C1 segment of cervical spinal cord (tissue), 14 donors: ENCODE measurements at regions not wholly inside any gene's neighbourhood (a gene's known extent, or its start where the extent isn't known, plus 50 kb on each side); places are given as distances from the start of the nearest gene placed in this dataset.

ENCODE experiments used
- DNase-seq, 14 donors: peaks; one replicate each; lab custom pipeline; 2025; lab: John Stamatoyannopoulos, UW

DNA sequence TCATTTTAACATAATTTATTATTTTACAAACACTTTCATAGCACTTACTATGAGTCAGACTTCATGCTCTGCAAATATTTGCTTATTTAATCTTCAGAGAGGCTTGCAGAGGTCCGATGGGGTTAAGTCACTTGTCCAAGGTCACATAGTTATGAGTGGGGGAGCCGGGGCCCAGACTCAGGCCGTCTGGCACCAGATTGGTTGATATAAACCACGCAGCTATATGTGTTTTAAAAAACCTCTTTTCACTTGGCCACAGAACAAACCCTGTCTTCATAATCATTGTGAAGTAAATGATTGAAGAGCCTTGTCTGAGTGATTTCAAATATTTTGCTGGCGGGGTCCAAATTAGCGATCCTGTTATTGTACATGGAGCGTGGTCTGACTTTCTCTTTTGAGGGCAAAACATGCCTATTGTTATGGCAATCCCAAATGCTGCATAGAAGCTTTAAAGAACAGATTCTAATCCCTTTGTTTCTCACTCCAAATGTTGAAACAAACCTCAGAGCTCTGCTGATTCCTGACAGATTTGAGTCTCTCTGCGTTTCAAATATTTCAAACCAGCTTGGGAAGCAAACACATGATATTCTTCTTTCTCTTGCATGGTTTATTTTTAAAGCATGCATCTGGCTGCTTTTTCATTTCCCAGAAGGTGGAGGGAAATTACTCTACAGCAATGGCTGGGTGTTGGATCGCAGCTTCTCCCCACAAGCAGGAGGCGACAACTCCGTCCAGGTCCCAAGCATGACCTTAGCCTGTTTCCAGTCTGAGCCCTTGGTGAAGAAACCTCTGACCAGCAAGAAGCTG is 142.4 kb downstream of the DDX1 start:
- no peak for DNase-seq

DNA sequence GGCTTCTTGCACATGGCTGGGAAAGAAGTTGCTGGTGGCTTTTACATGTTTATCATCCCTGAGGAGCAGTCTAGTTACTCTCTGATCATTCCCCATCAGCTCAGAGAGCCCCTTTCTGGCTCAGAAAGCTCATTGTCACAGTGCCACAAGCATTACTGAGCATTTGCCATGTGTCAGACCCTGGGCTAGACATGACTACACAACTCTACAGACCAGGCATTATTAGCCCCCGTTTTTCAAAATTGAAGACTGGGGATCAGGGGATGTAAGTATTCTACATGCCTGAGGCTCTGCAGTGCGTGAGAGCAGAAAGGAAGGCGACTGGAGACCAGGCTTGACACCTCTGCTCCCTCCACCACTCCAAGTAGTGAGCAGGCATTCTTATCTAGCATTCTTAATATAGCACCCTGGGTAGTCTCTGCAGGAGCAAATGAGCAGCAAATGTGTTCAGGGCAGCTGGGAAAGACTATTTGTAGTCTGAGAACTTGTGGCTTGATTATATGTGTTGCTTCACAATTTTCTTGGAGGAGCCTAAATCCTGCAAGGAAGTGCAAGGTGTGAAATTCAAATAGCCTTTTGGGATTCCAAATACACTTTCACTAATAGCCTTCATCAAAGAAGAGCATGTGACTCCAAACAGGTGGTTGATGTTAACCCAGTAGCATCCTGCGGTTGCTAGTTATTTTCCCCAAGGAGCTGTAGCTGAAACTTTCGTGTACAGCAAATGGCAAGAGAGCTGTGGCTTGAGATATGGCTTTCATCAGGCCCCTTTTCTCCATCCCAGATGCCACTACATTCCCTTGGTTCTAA is 143.2 kb downstream of the DDX1 start:
- no peak for DNase-seq

DNA sequence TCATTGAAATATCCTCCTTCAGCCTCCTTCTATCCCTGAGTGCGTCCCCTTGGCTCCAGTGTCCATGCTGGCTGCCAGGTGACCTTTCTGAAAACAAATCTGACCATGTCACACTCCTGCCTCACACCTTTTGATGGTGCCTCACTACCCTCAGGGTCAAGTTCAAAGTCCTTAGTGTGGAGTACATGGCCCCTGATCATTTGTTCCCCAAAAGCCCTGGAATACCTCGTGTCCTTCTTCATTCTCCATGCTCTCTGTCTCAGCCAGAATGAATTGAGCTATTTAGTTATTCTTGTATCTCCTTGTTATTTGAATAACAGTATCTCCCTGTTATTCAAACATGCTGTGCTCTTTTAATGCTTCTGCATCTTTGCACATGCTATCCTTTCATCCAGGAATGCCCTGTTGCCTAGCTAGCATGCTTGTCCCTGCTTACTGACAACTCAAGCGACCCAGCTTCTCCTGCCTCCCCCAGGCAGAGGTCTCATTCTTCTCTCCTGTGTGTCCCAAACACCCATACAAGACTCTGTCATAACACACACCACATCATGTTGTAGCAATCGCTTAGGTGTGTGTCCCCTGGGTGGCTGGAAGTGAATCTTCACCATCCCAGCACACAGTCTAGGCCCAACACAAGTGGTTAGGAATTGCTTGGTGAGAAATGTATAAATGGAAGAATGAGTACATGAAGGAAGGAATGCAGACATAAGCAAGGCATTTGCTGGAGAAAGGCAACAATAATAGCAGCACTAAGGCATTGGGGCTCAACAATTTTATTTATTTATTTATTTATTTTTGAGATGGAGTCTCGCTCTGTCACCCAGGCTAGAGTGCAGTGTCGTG is 144.0 kb downstream of the DDX1 start:
- DNase-seq = no peak

DNA sequence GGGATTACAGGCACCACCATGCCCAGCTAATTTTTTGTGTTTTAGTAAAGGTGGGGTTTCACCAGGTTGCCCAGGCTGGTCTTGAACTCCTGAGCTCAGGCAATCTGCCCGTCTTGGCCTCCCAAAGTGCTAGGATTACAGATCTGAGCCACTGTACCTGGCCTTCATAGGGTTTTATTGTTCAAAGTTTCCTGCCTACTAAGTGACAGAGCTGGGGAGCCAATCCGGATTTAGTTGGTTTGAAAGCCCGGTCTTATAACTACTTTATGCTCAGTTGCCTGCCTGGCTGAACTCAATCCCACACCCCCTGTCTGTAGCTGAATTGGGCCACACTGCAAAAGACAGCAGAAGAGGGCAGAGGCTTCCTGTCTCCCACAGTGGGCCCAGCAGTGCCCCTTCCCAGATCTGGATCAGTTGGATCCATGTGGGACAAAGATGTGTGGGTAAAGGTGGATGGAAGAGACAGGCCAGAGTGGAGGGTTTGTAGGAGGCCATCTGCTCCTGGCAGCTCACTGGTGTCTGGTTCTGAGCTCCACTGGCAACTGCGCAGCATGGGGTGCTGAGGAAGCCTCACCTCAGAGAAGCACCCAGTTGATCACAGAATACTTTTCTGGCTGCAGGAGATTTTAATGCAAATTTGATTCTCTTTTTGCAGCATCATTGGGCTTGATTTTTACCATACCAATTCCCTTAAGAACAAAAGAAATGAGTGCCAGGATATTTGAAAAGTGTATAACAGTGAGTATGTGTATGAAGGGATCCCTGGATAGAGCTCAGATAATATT is 144.9 kb downstream of the DDX1 start:
- no peak for DNase-seq

DNA sequence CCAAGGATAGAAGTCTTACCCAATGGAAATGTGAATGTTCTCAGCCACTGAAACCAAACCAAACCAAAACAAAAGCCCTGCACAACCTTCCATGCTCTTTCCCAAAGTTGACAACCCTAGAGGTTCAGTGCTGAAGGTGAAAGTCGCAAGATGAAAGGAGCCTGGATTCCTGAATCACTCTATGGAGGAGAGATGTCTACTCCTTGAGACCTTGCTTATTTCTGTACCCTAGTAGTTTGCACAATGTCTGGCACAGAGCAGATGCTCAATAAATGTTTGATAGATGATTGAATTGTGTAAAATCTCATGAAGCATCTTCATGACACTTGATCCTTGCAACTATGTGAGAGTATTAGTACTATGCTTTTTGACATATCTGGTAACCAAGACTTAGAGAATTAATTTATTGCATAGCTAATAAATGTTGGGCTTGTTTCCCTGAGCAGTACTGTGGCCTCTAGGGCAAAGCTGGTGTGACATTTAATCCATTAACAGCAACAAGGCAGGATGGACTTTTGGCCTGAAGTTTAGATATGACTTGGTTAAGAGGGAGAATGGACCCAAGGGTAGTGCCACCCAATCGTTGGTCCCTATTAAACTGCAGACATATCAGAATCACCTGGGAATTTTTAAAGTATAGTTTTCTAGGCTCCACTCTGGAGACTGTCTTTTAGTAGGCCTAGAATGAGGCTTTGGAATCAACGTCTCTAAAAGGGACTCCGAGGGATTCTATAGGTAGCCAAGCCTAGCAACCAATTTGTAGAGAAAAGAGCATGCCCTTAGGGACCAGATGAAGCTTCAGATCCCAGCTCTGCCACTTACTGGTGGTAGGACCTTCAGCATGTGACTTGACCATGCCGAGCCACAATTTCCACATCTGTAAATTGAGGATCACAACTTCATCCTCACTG is 145.9 kb downstream of the DDX1 start:
- no peak for DNase-seq

DNA sequence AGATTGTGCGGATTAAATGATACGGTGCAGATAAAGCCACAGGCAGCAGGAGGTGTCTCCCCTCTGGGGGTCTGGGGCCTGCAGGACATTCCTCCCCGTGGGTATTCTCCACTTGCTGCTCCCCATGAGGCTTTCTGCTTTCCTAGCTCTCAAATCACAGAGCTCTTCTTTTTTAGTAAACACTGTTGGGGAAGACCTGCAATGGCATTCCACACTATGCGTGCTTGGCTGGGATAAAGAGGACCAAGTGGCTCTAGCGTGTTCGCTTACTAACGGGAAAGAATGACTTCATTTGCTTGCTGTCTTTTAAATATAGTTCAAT is 146.5 kb downstream of the DDX1 start:
- DNase-seq = no peak

DNA sequence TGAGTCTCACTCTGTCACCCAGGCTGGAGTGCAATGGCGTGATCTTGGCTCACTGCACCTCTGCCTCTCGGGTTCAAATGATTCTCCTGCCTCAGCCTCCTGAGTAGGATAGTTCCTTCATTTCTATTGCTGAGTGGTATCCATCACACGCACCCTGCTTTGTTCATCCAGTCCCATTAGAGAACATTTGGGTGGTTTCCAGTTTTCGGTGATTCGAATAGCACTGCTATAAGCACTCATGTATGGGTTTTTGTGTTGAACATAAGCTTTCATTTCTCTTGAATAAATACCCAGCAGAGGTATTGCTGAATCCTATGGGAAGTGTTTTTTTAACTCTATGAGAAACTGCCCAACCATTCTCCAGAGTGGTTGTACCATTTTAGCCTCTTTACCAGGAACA is 147.3 kb downstream of the DDX1 start:
- no peak for DNase-seq

DNA sequence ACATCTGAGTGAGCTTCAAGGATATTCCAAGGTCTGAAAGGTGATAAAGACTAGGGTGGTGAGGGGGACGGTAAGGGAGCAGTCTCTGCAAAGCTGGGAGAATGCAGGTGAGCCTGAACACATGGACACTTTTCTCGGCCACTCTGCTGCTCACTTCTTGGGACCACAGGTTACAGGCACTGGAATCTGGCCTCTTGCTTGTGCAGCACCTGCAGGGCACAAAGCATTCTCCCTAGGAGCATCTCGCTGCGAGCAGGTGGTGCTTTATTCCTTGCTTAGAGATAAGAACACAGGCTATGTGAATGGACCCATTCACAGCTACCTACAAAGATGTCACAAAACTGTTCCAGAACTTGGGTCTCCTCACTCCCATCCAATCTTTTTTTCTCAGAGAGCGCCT is 153.2 kb downstream of the DDX1 start:
- DNase-seq = no peak

DNA sequence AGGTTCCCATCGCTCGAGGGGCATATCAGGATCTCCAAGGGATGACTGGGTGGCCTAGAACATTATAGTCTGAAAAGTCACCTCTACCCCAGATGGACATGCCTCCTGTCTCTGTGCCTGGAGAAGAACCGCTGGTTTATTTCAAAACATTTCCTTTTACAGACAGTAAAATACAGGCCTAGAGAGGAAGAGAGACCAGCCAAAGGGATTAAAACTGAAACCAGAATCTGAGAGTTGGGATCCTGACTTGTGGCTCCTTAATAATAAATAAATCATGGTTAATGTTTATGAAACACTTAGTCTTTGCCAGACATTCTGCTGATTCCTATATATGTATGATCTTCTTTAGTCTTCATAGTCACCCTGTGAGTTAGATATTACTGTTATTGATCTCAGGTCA is 153.7 kb downstream of the DDX1 start:
- DNase-seq = no peak

DNA sequence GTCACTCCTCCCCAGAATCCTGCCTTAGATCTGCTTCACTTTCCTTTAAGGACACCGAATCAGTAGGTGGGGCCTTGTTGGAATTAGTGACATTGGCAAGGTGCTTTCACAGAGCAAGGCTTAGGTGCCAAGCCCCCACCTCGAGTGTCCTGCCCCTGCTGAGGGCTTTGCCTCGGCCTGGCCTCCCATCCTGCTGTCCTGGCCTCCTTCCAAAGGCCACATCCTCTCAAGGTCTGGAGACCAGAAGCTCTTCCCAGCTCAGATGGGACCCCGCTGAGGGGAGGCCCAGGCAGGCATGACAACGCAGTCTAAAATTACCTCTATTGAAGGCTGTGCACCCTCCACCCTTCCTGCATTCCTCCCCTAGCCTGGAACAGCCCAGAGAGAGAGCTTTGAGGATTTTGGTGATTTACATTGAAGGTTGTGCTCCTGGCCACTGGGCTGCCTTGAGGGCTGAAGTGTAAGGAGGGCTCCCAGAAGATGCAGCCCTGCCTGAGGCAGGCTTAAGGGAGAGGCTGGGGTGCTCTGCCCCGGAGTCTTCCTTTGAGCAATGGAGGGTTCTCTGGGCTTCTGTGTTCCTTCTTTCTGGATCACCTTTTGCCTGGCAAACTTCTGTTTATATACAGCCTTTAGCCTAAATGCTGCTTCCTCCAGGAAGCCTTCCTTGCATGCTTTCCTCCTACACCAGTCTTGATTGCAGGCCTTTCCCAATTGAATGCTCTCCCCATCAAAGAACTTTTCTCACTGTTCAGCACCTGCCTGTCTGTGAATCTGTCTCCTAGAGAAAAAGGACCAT is 154.4 kb downstream of the DDX1 start:
- no peak for DNase-seq

DNA sequence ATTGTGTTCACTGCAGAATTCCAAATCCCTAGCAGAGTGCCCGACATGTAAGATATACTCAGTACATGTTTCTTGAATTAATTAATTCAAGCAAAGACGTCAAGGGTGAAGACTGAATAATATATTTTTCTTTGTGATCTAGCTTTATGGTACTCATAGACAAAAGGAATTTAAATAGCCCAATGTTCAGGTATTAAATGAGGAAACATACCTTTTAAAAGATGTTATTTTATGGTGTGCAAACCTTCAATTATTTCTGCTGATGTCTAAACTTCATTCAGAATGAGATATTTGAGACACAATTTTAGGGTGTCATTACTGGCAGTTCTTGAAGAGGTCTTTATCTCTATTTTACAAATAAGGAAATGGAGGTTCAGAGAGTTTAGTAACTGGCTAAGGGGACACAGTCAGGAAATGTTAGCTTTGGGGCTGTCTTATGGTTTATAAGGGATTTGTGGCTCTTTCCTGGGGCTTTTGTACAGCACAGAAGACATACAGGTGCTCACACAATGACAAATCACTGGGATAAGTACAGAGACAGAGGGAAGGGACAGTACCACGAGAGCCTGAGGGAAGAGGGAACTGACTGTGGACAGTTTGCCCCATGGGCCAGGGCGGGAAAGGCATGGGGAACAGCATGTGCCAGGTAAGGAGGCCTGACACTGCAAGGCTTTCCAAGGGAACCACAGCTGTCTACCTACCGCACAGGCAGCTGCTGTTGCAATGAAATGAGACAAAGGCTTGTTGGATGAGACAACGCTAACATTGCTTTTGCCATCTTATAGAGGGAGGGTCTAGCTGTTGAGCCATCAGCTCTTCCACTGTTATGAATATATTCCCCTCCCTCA is 155.3 kb downstream of the DDX1 start:
- DNase-seq = no peak

DNA sequence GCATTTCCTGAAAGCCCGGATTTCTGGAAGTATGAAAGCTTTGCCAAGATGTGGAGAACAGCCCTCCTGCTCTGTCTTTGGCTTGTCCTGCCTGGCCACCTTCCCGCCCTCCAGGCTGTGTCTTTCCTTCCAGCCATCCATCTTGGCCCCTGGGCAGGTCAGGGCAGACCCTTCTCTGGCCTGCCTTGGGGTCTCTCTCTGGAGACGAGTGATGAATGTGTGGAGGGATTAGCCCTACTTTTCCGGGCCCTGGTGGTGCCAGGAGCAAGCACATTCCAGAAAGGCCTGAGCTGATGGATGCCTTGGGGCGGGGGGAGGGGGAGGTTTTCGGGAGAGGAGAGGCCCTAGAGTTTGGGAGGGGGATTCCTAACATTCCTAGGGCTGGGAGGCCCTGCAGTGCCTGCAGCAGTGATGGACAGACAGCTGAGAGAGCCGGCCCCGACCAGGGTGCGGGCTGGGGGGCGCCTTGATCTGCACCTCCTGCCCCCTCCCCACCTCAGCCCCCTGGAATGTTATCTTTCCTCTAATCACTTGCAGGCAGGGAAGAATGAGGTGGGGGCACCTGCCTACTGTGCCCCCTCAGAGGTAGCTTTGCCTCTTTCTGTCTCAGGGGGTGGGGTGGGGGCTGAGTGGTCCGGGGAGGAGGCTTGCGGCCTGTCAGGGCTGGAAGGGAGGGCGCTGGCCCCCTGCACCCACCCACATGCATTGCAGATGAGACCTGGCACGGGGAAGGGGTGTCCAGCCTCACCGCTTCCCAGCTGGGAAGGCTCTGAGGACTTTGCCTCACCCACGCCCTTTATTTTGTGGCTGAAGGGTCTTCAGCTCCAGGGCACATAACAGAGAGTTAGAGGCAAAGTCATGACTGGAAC is 156.2 kb downstream of the DDX1 start:
- DNase-seq = no peak

DNA sequence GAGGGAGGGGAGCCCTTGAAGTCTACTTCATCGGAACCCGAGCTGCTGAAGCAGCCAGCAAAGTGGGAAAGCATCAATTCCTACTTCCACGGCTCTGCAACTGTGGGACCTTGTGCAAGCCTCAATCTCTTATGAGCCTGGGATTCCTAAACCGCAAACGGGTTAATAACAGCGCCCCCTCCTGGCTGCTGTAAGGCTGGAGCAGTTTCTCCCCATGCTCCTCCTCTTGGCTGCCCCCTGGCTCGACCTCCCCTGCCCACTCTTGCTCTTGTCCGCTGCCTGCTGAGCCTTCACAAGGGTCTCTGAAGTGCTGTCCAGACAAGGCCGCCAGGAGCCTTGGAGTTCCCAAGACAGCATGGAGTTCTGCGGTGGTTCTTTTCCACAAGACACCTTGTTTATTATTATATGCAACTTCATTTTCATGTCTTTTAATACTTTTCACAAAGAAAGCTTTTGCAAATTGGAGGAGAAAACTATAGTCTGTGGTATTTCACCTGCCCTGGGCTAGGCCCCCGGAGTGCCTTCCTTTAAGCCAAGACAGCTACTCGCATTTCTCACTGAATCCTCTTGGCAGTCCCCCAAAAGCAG is 157.2 kb downstream of the DDX1 start:
- DNase-seq = no peak

DNA sequence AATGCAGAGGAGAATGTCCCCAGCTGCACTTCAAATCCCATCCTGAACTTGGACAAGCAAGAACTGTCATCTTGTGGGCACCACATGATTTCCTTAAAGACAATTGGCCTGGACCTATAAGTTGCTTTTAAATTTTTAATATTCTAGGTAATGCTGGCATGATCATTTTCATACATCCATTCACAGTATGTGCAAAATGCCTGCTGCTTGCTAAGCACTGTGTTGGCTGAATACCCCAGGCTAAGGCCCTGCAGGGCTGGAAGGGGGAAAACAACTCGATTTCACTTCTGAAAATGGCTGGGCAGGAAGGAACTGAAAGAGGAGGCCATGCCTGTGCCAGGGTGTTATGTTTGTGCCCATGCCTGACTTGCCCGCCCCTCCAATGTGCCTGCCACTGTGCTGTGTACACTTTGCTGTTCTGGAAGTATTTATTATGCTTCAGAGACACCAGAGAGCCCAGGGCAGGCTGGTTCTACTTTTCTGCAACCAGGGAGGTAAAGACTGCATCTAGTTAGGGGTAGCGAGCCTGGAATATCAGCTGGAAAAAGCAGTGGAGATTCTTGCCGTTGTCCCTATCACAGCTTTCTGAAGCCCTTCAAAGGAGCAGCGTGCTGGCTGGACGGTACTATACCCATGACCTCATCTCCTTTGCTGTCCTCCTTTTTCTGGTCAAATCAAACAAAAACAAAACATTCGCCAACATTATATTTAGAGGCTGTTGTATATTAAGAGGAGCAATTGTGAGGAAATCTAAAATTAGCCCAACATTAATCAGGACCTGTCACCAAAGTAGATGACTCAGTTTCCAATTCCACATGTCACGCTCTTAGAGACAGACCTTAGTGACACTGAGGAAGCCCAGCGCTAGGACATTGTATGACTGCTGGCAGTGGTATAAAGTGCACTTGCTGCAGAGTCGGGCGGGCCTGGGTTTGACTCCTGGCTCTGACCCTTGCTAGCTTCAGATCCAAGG is 158.1 kb downstream of the DDX1 start:
- DNase-seq = no peak

DNA sequence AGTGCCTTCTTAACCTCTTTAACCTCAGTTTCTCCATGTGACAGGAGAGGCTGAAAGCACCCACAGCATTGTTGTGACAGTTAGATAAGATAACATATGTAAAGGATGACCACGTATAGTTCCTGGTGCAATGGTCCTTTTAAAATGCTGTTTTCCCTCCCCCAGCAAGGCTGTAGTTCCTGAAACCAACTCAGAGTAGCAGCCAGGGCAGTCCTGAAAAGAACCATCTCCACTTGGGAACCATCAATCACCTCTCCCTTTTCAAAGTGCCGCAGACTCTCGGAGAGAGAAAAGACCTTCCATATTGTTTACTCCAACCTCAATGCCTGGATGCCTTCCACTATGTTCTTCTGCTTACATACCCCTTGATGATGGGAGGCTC is 158.8 kb downstream of the DDX1 start:
- no peak for DNase-seq

DNA sequence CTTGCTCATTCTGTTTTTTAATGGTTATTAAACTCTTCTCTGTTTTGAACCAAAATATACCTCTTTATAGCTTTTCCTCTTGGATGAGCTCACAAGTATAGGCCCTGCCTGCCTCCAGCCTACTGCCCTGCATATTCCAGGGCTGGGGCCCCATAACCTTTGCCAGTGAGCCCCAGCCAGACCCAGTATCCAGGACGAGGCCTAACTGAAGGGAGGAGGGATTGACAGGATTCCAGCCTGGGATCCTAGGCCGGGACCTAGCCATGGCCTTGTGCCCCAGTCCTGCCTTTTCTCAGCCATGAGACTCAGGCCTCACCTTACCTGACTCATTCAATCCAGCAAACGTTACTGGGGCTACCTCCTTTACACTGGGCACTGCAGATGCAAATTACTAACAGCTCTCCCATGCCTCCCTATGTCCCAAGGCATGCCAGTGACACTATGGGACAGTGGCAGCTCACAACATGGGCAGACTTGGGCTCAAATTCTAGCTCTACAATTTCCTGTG is 159.2 kb downstream of the DDX1 start:
- DNase-seq = no peak
